CD4-positive, CD25-positive, alpha-beta regulatory T cell (primary cell): ENCODE measurements at regions not wholly inside any gene's neighbourhood (a gene's known extent, or its start where the extent isn't known, plus 50 kb on each side); places are given as distances from the start of the nearest gene placed in this dataset.
"Not testable (repeated sequence)": the region's sequence is repeated elsewhere in the genome, so short reads cannot be mapped to it uniquely, and the experiment has no call there.

Source experiments
- ATAC-seq, 2 donors: fragments of 150-1000 bp; cut with Tn5 transposase; one replicate each; pipeline ENCODE4 v1.10.0; 2021; ENCODE audit warnings: low read depth in 2 of 2, moderate number of reproducible peaks in 2 of 2, moderate library complexity in 1 of 2
- DNase-seq, 3 donors: peaks; one replicate each; pipeline versions ENCODE4 v3.0.0 to v3.0.0-alpha.2; 2012 to 2022; ENCODE audit warnings: mixed read lengths in 1 of 3
- H3K27ac ChIP-seq: one replicate; pipeline ENCODE4 v1.7.0; 2013; ENCODE audit warnings: mild to moderate bottlenecking, low read length; ENCODE audit not compliant: insufficient read depth, poor library complexity, severe bottlenecking
- H3K27me3 ChIP-seq: one replicate; pipeline ENCODE4 v1.7.0; 2013; ENCODE audit warnings: low read length; ENCODE audit not compliant: control insufficient read depth, insufficient read depth
- H3K36me3 ChIP-seq: one replicate; pipeline ENCODE4 v1.7.0; 2013; ENCODE audit warnings: mild to moderate bottlenecking, low read length, moderate library complexity; ENCODE audit not compliant: control insufficient read depth, insufficient read depth
- H3K4me1 ChIP-seq: 2 replicates; pipeline ENCODE4 v1.7.0; 2013; ENCODE audit warnings: mild to moderate bottlenecking, low read length; ENCODE audit not compliant: insufficient read depth, control insufficient read depth, poor library complexity, severe bottlenecking
- H3K4me3 ChIP-seq: one replicate; pipeline ENCODE4 v1.7.0; 2013; ENCODE audit warnings: low read depth, mild to moderate bottlenecking, low read length, moderate library complexity
- H3K9me3 ChIP-seq, 2 experiments: 1 replicate in 1 of 2; 2 replicates in 1 of 2; pipeline ENCODE4 v1.7.0; 2013; ENCODE audit warnings: low read length in 2 of 2, mild to moderate bottlenecking in 1 of 2, moderate library complexity in 1 of 2; ENCODE audit not compliant: control insufficient read depth in 2 of 2
- H3K27ac Mint-ChIP-seq, 3 donors: one replicate each; pipeline ENCODE4 v1.8.0; 2020 to 2022; ENCODE audit warnings: mild to moderate bottlenecking in 3 of 3, mixed read lengths in 3 of 3, moderate library complexity in 2 of 3
- H3K27me3 Mint-ChIP-seq: one replicate; pipeline ENCODE4 v1.8.0; 2022; ENCODE audit warnings: mild to moderate bottlenecking, mixed read lengths
- H3K36me3 Mint-ChIP-seq: one replicate; pipeline ENCODE4 v1.8.0; 2020; ENCODE audit warnings: mixed read lengths
- H3K4me1 Mint-ChIP-seq, 4 donors: one replicate each; pipeline ENCODE4 v1.8.0; 2020 to 2022; ENCODE audit warnings: mixed read lengths in 4 of 4, mild to moderate bottlenecking in 1 of 4
- H3K4me3 Mint-ChIP-seq, 4 donors: one replicate each; pipeline ENCODE4 v1.8.0; 2020 to 2022; ENCODE audit warnings: mild to moderate bottlenecking in 4 of 4, mixed read lengths in 4 of 4, moderate library complexity in 3 of 4
- H3K9me3 Mint-ChIP-seq, 7 donors: one replicate each; pipeline ENCODE4 v1.8.0; 2020 to 2022; ENCODE audit warnings: mixed read lengths in 7 of 7, mild to moderate bottlenecking in 3 of 7, moderate library complexity in 2 of 7

DNA sequence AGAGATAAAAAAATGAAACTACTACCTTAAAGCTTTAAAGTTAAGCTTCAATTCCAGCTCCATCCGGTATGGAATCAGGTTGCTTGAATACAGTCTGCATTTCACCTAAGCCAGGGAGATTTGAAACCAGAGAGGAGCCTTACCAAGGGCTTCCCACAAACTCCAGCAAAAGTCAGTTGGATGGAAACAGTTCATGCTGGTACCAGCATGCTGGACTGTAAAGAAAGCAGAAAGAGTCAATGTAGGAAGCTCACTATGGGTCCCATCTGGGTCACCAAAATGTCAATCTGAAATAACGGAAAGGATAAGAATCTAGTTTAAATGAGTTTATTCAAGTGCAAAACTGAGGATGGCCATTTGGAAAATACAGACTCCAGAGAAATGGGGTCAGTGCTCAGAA lies 65.3 kb downstream of the CDO1 start:
- no peaks in the 10 kb centered on the region for H3K36me3 Mint-ChIP-seq
- Histone ChIP-seq H3K27me3 (peaks cover 4% of the 10 kb centered on the region), H3K9me3 (no peaks in the 10 kb centered on the region), H3K27ac (no peak overlapping the region), H3K4me1 (no peaks in the 10 kb centered on the region), H3K36me3 (no peaks in the 10 kb centered on the region), H3K4me3 (no peak overlapping the region)
- no peaks in the 10 kb centered on the region for H3K4me1 Mint-ChIP-seq
- H3K27me3 Mint-ChIP-seq = peaks cover 30% of the 10 kb centered on the region
- H3K27ac Mint-ChIP-seq = no peak overlapping the region
- H3K4me3 Mint-ChIP-seq = no peak overlapping the region
- peaks cover 0 to 12% (median under 1%) of the 10 kb centered on the region in 7 donors for H3K9me3 Mint-ChIP-seq
- ATAC-seq (no peak), DNase-seq (no peak)

DNA sequence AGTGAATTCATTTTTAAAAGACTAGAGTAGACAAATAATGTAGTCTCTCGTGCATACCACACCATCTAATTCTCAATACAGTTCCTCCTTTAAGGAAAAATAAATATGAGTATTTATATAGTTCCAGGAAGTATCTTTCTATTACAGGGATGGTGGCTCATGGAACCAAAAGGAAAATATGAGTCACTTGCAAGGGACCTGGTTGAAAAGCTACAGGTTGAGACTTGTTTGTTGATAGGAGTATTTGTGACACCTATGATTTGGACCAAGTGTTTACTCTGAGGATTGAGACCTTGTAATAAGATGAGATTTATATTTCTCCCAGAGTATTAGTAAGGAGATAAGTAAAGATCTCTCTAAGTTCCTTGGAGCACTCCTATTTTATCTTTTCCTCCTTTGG lies 67.4 kb downstream of the CDO1 start:
- Histone ChIP-seq H3K9me3 (no peaks in the 10 kb centered on the region), H3K4me3 (no peak overlapping the region), H3K4me1 (no peaks in the 10 kb centered on the region), H3K36me3 (no peaks in the 10 kb centered on the region), H3K27ac (no peak overlapping the region), H3K27me3 (peaks cover 4% of the 10 kb centered on the region)
- ATAC-seq = no peak
- Mint-ChIP-seq H3K4me3 (no peak overlapping the region), H3K27me3 (peaks cover 27% of the 10 kb centered on the region), H3K9me3 (peaks cover 0 to 18% (median 5%) of the 10 kb centered on the region in 7 donors), H3K4me1 (no peaks in the 10 kb centered on the region), H3K27ac (no peak overlapping the region), H3K36me3 (no peaks in the 10 kb centered on the region)
- no peak for DNase-seq

DNA sequence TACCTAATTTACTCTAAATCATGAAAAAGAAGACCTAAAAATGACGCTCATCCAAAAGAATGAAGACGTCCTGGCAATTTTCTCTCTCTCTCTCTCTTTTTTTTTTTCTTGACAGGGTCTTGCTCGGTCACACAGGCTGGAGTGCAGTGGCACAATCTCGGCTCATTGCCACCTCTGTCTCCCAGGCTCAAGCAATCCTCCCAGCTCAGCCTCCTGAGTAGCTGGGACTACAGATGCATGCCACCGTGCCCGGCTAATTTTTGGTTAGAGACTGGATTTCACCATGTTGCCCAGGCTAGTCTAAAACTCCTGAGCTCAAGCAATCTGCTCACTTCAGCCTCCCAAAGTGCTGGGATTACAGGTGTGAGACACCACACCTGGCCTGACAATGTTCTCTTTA lies 77.2 kb downstream of the CDO1 start:
- H3K27ac ChIP-seq, H3K36me3 ChIP-seq, H3K27ac Mint-ChIP-seq, H3K4me3 Mint-ChIP-seq, H3K36me3 Mint-ChIP-seq, DNase-seq, H3K27me3 Mint-ChIP-seq, ATAC-seq, H3K4me3 ChIP-seq, H3K9me3 ChIP-seq, H3K4me1 ChIP-seq, H3K4me1 Mint-ChIP-seq: not testable (repeated sequence)
- peaks cover 19% of the 10 kb centered on the region for H3K27me3 ChIP-seq
- H3K9me3 Mint-ChIP-seq = peaks cover 0 to 27% (median 5%) of the 10 kb centered on the region in 7 donors

DNA sequence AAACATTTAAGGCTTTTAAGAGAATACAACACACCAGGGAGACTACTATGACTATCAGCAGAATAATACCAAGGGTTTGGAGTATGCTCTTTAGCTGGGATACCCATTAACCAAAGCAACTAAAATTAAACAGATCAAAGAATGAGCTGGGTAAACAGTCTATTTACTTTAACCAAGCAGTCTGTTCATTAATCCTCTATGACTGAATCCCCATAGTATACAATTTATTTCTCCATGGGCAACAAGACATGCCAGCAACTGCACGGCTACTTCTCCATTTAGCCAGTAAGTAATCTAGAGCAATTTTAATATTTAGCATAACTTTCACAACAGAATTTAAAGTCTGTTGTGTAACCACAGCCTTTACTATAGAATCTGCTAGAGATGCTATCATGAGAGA lies 77.6 kb downstream of the CDO1 start:
- Histone ChIP-seq H3K36me3 (no peaks in the 10 kb centered on the region), H3K4me1 (no peaks in the 10 kb centered on the region), H3K27ac (no peak overlapping the region), H3K4me3 (no peak overlapping the region), H3K9me3 (no peaks in the 10 kb centered on the region), H3K27me3 (peaks cover 19% of the 10 kb centered on the region)
- Mint-ChIP-seq H3K36me3 (no peaks in the 10 kb centered on the region), H3K4me3 (no peak overlapping the region), H3K4me1 (no peaks in the 10 kb centered on the region), H3K27ac (no peak overlapping the region), H3K27me3 (no peaks in the 10 kb centered on the region), H3K9me3 (peaks cover 0 to 23% (median 4%) of the 10 kb centered on the region in 7 donors)
- ATAC-seq (no peak), DNase-seq (no peak)

DNA sequence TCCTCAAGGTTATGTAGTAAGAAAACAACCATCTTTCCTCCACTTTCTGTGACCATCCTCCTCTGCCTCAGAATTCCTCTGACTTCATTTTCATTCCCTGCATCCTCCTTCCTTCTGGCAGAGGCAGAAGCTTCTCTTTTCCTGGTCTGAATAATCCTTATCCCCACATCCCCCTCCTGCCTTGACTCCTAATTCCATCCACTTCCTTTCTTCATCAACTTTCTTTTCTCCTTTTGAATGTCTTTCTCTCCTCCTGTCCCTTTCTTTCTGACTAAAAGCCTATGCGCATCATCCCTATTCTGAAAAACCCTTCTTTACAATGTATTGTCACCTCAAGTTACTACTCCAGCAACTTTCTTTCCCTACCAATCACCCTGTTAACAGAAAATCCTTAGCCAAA lies 79.0 kb downstream of the CDO1 start:
- peaks cover 0 to 11% (median 0%) of the 10 kb centered on the region in 7 donors for H3K9me3 Mint-ChIP-seq
- no peaks in the 10 kb centered on the region for H3K27me3 Mint-ChIP-seq
- DNase-seq (no peak), ATAC-seq (no peak)
- no peaks in the 10 kb centered on the region for H3K4me1 Mint-ChIP-seq
- no peak overlapping the region for H3K27ac Mint-ChIP-seq
- Histone ChIP-seq H3K27me3 (peaks cover 19% of the 10 kb centered on the region), H3K4me1 (no peaks in the 10 kb centered on the region), H3K27ac (no peak overlapping the region), H3K36me3 (no peaks in the 10 kb centered on the region), H3K9me3 (no peaks in the 10 kb centered on the region), H3K4me3 (no peak overlapping the region)
- H3K36me3 Mint-ChIP-seq = no peaks in the 10 kb centered on the region
- peak overlapping the region in 1 of 4 donors; percentile 16 for H3K4me3 Mint-ChIP-seq

- H3K27ac Mint-ChIP-seq = no peak overlapping the region
- Histone ChIP-seq H3K9me3 (no peaks in the 10 kb centered on the region), H3K27me3 (peaks cover 19% of the 10 kb centered on the region), H3K36me3 (no peaks in the 10 kb centered on the region), H3K4me1 (no peaks in the 10 kb centered on the region), H3K27ac (no peak overlapping the region), H3K4me3 (no peak overlapping the region)
- no peaks in the 10 kb centered on the region for H3K36me3 Mint-ChIP-seq
- ATAC-seq (no peak), DNase-seq (no peak)
- H3K27me3 Mint-ChIP-seq = no peaks in the 10 kb centered on the region
- H3K9me3 Mint-ChIP-seq = peaks cover 0 to 11% (median 0%) of the 10 kb centered on the region in 7 donors
- H3K4me3 Mint-ChIP-seq = no peak overlapping the region
- H3K4me1 Mint-ChIP-seq = no peaks in the 10 kb centered on the region
Observed at GRCh38 chr5:115736690-115737005, 79.8 kb downstream of the CDO1 start.

GRCh38 chr5:115736004-115736689 lies 80.3 kb downstream of the CDO1 start:
- Mint-ChIP-seq H3K9me3 (peaks cover 0 to 11% (median 0%) of the 10 kb centered on the region in 7 donors), H3K4me1 (no peaks in the 10 kb centered on the region), H3K4me3 (no peak overlapping the region), H3K27me3 (no peaks in the 10 kb centered on the region), H3K27ac (no peak overlapping the region), H3K36me3 (no peaks in the 10 kb centered on the region)
- Histone ChIP-seq H3K9me3 (no peaks in the 10 kb centered on the region), H3K36me3 (no peaks in the 10 kb centered on the region), H3K4me3 (no peak overlapping the region), H3K27me3 (peaks cover 19% of the 10 kb centered on the region), H3K27ac (no peak overlapping the region), H3K4me1 (no peaks in the 10 kb centered on the region)
- ATAC-seq = no peak
- DNase-seq = no peak
